AG04449 (cell line): ENCODE measurements at regions not wholly inside any gene's neighbourhood (a gene's known extent, or its start where the extent isn't known, plus 50 kb on each side); places are given as distances from the start of the nearest gene placed in this dataset.

Source experiments
- CTCF ChIA-PET: fragments of 350-600 bp; formaldehyde crosslinking; extraction: SDS; loops from one replicate; lab custom pipeline; 2021; ENCODE audit warnings: antibody characterized with exemption; lab: Yijun Ruan, JAX
- POLR2A ChIA-PET: fragments of 400-600, 350-600 bp; formaldehyde crosslinking; extraction: SDS; loops from one replicate; lab custom pipeline; 2020; ENCODE audit warnings: antibody characterized with exemption, inconsistent platforms; lab: Yijun Ruan, JAX
- DNase-seq: peaks from one replicate; pipeline ENCODE4 v3.0.0-alpha.2; 2010; ENCODE audit warnings: low read depth, low spot score
- H3K4me3 ChIP-seq: 2 replicates; pipeline ENCODE4 v1.5.1; 2011; ENCODE audit warnings: low read depth, mild to moderate bottlenecking, control low read depth, low read length
- TF ChIP-seq, protein P1 (sequence below): IDR thresholded peaks from one replicate; pipeline ENCODE4 v1.5.1; 2011; ENCODE audit warnings: mild to moderate bottlenecking, moderate library complexity, low read length, control low read depth, inconsistent platforms; ENCODE audit not compliant: insufficient read depth; ENCODE audit errors: missing control alignments

DNA sequence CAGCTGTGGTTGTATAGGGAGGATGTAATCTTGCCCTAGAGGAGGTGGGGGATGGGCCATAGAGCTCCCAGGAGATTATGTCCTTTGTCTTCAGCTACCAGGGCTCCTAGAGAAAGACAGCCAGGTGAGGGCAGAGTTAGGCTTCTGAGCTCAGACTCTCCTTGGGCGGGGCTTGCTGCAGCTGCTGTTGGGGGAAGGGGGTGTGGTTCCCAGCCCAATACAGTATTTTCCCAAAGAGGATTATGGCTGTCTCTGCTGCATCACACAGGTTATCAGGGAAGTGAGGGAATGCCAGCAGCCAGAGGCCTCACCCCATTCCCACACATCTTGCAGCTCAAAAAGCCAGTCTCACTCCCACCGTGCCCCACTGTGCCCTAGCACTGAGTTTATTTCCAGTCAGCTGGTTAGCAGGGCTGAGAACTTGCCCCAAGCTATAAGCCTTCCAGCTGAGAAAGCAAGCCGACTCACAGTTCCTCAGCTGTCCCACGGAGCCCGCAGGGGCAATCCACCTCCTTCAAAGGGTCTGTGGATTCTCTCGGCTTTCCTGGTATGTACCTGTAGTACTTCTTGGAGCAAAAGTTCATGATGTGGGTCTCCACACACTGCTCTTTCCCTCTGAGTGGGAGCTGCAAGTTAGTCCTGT, 217.3 kb upstream of the CPNE8 start:
- POLR2A ChIA-PET = no interaction called here
- no peak overlapping the region for H3K4me3 ChIP-seq
- TF ChIP-seq, protein P1, sequence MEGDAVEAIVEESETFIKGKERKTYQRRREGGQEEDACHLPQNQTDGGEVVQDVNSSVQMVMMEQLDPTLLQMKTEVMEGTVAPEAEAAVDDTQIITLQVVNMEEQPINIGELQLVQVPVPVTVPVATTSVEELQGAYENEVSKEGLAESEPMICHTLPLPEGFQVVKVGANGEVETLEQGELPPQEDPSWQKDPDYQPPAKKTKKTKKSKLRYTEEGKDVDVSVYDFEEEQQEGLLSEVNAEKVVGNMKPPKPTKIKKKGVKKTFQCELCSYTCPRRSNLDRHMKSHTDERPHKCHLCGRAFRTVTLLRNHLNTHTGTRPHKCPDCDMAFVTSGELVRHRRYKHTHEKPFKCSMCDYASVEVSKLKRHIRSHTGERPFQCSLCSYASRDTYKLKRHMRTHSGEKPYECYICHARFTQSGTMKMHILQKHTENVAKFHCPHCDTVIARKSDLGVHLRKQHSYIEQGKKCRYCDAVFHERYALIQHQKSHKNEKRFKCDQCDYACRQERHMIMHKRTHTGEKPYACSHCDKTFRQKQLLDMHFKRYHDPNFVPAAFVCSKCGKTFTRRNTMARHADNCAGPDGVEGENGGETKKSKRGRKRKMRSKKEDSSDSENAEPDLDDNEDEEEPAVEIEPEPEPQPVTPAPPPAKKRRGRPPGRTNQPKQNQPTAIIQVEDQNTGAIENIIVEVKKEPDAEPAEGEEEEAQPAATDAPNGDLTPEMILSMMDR = no peak
- CTCF ChIA-PET = no interaction called here
- no peak for DNase-seq

DNA sequence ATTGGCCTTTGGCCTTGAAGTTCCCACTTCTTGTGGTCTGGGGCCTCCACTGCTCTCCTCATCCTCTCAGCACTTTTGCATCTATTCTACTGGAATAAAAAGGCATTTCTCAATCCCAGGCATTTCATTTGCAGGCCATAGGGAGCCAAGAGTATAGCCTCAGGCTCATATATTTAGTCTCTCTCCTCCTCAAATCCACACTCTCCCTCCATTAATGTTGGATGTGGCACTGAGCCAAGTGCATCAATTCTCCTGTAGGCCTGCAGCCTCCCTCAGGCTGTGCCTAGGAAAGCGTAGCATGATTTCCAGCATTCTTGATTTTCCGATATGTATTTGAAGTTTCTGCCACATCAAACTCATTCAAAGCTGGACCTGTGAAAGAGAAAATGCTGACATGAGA, 211.5 kb upstream of the CPNE8 start:
- POLR2A ChIA-PET = no interaction called here
- CTCF ChIA-PET = no interaction called here
- TF ChIP-seq, protein P1 = no peak
- H3K4me3 ChIP-seq = no peak overlapping the region
- DNase-seq = no peak

DNA sequence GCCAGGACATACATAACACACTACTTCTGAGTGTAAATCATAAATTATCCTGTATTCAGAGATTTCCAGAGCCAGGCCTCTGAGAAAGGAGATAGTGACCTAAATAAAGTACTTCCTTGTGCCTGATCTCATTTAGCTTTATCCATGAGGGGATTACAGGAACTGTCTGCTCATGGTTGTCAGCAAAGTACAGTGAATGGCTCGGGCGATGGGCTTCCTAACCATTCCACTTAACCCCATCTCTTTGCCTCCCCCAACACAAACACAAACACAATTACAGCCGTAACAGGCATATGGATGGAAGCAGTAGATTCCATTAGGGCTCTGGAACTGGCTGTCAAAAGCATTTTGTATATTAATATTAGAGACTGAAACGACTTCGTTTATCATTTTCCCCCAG, 206.7 kb upstream of the CPNE8 start:
- POLR2A ChIA-PET = no interaction called here
- no peak overlapping the region for H3K4me3 ChIP-seq
- TF ChIP-seq, protein P1 = no peak
- CTCF ChIA-PET = no interaction called here
- no peak for DNase-seq

DNA sequence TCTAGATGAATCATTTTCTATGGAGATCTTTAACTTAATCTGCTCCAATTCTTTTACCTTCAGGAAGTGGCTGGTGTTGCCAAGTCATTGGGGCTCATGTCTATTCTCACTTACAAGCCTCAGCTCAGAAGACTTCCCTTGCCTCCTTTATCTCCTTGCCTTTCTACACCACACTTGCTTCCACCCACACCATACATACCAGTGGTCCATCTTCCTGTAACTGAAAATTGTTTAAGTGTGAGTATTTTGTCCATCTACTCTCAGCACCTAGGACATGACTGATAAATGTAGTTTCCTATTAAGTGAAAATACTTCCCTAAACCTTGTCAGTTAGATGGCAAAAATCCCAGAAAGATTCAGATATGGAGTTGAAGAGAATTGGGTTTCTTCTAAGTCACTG, 199.7 kb upstream of the CPNE8 start:
- H3K4me3 ChIP-seq = no peak overlapping the region
- TF ChIP-seq, protein P1 = no peak
- POLR2A ChIA-PET = no interaction called here
- no peak for DNase-seq
- CTCF ChIA-PET = no interaction called here

DNA sequence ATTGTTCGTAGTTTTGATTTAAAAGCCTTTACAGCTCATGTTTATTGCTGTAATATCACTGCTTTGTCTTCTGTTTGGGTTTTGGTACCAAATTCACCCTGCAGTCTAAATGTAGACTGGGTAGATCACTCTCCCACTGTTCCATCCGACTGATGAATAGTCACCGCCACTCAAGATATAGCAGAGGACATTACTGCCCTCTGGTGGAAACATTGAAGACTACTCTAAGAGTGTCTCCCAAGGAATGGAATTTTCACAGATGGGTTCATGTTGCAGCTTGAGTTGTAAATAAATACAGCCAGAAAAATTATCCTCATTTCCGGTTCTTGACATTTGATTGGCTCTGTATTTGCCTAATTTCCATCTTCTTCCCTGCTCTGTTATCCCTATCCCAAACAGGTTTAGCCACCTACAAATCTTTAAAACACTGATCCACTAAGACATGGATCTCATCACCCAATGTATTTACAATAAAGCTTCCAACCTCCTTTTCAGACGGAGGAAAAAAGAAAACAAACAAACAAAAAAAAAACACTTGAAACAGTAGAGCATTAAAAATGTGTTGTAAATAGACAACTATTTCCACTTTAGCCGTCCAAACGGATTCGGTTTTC, 198.3 kb upstream of the CPNE8 start:
- ChIA-PET CTCF (no interaction called here), POLR2A (no interaction called here)
- TF ChIP-seq, protein P1 = peak; percentile 18
- no peak overlapping the region for H3K4me3 ChIP-seq
- DNase-seq = no peak

DNA sequence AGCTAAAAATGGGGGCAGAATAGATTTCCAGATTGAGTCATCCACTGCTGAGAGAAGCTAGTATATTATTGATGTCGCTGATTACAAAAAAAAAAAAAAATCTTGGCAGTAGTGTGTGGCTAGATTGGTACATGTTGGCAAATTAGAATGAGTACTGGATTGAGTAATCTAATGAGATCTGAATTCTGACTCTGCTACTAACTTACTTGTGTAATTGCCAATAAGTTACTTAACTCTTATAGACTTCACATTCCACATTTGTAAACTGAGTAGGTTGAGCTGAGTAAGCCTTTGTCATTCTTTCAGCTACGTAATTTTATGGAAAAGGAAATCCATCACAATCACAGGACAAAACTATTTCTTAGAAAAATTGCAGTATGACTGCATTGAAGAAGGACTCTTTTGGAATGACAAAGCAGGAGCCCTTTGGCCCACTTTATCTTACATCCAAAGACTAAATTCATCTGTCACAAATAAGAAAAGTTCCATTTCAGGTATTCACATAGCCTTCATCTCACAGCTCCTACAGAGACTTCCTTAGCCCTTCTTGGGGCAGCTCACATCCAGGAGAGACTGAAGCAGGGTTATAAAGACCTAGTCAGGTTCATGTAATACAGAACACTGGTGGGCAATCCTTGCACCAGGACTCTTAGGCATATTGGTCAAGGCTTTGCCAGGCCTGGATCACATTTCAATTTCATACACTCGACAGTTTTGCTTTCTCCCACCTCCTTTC, 197.3 kb upstream of the CPNE8 start:
- DNase-seq = no peak
- H3K4me3 ChIP-seq = no peak overlapping the region
- CTCF ChIA-PET = interaction anchor here (1.4 kb wide), 1 partner anchor 774 kb away, joined by 4 read pairs; no protein-coding TSS in a partner anchor
- POLR2A ChIA-PET = no interaction called here
- TF ChIP-seq, protein P1 = no peak
